ENCODE measurements at regions not wholly inside any gene's neighbourhood (a gene's known extent, or its start where the extent isn't known, plus 50 kb on each side); places are given as distances from the start of the nearest gene placed in this dataset.
"Not testable (repeated sequence)": the region's sequence is repeated elsewhere in the genome, so short reads cannot be mapped to it uniquely, and the experiment has no call there.

- no peak for DNase-seq
Measured at GRCh38 chr7:119748251-119748860, 524.6 kb upstream of the KCND2 start.

GRCh38 chr7:119748991-119749390, 524.0 kb upstream of the KCND2 start:
- DNase-seq = no peak

DNA sequence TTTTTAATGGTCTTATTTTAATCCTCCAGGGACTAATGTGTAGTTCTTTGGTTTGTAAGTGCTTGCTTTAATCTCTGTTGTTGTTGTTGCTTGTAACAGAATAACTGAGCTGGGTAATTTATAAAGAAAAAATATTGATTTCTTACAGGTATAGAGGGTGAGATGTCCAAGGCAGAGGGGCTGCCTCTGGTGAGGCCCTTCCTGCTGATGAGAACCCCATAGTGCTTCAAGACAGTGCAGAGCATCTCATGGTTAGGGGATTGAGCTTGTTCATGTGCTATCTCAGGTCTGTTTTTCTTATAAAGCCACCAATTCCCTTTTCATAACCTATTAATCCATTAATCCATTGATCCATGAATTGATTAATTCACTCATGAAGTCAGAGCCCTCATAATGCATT, 516.3 kb upstream of the KCND2 start:
- no peak for DNase-seq

DNA sequence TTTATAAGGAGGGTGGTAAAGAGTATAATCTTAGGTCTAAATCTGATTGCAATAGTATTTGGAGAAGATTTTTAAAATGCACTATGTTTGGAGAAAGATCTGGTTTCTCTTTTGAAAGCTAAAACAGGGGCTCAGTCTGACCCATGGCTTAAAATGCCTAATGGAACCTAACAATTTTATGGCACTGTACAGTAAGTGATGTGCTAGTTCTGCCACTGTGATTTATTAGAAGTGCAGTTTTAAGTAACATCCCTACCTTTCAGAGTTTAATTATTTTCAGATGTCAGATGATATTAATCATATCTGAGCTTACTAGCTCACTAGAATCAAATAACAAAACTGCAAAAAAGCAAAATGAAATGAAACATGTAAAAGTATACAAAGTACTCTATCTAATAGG, 514.7 kb upstream of the KCND2 start:
- no peak for DNase-seq

- DNase-seq = no peak
Measured at GRCh38 chr7:119761776-119762175, 511.2 kb upstream of the KCND2 start.

DNA sequence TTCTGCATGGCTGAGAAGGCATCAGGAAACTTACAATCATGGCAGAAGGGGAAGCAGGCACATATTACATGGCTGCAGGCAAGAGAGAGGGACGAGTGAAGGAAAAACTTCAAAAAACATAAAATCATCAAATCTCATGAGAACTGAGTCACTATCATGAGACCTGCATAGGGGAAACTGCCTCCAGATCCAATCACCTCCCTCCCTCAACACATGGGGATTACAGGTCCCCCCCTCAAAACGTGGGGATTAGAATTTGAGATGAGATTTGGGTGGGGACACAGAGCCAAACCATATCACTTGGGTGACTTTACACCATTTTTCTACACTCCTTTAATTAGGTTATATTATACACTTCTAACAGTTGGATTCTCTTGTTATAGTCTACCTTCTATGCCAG, 490.7 kb upstream of the KCND2 start:
- DNase-seq = no peak

- DNase-seq = no peak
Measured at GRCh38 chr7:119783799-119784198, 489.2 kb upstream of the KCND2 start.

GRCh38 chr7:119802147-119802546, 470.8 kb upstream of the KCND2 start:
- no peak for DNase-seq

DNA sequence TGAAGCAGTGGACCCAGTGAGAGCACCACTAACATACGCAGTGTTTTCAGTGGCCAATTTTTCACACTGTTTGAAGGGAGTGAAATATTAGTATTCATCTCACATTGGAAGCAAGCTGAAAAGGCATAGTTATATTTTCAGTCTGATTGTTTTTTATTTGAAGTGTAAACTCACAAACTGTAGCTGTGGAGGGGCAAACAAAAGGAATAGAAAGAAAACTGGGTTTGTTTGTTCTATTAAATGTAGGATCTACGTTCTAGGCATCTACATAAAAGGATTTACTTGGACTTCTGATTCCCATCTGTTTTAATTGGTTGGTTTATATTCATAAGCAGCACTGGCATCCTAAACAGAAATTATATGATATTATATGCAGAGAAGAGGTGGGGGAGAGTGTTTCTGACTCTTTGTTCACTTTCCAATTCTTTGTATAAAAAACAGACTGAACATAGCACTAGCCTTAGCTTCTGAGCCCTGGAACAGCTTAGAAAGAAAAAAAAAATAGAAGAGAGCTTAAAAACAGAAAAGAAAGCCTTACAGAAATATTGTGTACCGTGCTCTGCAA, 447.8 kb upstream of the KCND2 start:
- no peak for DNase-seq

DNA sequence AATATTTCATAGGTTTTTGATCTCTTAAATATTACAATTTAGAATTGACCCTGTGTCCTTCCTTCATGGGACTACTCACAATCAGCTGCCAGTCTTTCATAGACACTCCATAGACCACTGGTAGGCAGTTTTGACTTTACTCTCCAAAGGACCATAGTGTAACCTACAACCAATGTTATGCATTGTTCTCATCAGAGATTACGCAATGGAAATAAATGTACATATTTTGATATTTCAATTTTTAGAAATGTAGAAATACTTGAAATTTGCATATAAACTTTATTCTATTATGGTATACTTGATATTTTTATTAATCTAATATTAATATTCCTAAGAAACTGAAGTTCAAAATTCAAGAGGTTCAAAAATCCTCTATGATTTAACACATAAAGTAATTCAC, 446.4 kb upstream of the KCND2 start:
- no peak for DNase-seq

DNA sequence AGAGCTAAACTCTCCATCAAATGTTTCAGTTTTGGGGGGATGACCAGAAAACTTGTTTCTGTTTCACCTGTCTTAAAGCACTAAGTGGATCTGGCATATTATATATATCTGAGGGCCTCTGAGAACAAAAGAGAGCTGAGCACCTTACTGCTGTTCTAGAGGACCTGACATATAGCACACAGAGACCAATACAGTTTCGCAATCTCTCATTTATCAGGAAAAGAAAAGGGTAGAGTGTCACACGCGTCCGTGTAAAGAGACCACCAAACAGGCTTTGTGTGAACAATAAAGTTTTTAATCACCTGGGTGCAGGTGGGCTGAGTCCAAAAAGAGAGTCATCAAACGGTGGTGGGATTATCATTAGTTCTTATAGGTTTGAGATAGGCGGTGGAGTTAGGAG, 434.5 kb upstream of the KCND2 start:
- DNase-seq = no peak

DNA sequence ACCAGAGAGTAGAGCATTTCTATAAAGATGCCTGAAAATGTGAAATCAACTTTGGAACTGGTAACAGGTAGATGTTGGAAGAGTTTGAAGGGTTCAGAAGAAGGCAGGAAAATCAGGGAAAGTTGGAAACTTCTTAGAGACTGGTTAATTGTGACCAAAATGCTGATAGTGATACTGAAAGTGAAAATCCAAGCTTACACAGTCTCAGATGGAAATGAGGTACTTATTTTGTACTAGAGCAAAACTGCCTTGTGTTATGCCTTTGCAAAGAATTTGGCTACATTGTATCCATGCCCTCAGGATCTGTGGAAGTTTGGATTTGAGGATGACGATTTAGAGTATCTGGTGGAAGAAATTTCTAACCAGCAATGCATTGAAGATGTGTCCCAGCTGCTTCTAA, 430.6 kb upstream of the KCND2 start:
- no peak for DNase-seq

DNA sequence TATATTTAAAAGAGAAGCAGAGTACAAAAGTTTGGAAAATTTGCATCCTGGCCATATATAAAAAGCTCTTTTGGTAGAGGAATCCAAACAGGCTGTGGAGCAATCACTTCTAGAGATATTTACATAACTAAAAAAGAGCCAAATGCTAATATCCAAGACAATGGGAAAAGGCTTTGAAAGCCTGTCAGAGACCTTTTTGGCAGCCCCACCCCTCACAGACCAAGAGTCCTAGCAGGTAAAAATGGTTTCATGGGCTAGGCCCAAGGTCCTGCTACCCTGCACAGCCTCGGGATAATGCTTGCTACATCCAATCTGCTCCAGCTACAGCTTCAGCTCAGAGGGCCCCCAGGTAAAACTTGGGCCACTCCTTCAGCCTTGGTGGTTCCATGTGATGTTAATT, 430.2 kb upstream of the KCND2 start:
- DNase-seq = no peak

GRCh38 chr7:119861385-119861784, 411.6 kb upstream of the KCND2 start:
- DNase-seq = no peak

GRCh38 chr7:119868387-119868786, 404.6 kb upstream of the KCND2 start:
- DNase-seq = no peak

GRCh38 chr7:119879835-119880234, 393.1 kb upstream of the KCND2 start:
- no peak for DNase-seq

DNA sequence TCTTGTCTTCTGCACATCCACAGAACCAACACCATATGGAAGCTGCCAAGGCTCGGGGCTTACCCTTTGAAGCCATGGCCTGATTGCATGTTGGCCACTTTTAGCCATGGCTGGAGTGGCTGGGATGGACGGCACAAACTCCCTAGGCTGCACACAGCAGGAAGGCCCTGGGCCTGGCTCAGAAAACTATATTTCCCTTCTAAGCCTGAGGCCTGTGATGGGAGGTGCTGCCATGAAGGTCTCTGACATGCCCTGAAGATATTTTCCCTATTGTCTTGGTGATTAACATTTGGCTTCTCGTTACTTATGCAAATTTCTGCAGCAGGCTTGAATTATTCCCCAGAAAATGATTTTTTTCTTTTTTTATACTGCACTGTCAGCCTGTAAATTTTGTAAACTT, 387.0 kb upstream of the KCND2 start:
- no peak for DNase-seq

DNA sequence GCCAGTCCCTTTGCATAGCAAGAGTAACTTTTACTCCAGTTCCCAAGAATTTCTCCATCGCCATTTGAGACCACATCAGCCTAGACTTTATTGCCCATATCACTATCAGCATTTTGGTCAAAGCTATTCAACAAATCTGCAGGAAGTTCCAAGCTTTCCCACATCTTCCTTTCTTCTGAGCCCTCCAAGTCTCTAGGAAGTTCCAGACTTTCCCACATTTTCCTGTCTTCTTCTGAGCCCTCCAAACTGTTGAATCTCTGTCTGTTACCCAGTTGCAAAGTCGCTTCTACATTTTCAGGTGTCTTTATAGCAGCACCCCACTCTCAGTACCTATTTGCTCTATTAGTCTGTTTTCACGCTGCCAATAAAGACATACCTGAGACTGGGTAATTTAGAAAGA, 386.4 kb upstream of the KCND2 start:
- not testable (repeated sequence) for DNase-seq

- DNase-seq = no peak
Measured at GRCh38 chr7:119888251-119888650, 384.7 kb upstream of the KCND2 start.

DNA sequence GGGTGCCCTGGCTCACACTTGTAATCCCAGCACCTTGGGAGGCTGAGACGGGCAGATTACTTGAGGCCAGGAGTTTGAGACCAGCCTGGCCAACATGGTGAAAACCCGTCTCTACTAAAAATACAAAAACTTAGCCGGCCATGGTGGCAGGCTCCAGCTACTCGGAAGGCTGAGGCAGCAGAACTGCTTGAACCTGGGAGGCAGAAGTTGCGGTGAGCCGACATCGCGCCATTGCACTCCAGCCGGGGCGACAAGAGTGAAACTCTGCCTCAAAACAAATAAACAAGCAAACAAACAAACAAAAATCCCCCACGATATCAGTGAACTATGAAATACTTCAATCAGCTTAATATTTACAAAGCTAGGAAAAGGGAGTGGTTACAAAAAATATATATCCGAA, 382.3 kb upstream of the KCND2 start:
- peak; percentile 8 for DNase-seq

GRCh38 chr7:119895320-119895719, 377.7 kb upstream of the KCND2 start:
- no peak for DNase-seq

DNA sequence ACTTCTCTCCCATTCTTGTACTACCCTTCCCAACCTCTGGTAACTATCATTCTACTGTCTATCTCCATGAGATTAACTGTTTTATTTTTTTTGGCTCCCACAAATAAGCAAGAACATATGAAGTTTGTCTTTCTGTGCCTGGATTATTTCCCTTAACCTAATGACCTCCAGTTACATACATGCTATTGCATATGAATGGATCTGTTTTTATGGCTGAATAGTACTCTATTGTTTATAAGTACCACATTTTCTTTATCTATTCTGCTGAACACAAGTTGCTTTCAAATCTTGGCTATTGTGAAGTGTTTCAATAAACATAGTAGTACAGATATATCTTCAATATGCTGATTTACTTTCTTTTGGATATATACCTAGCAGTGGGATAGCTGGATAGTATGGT, 376.6 kb upstream of the KCND2 start:
- no peak for DNase-seq

DNA sequence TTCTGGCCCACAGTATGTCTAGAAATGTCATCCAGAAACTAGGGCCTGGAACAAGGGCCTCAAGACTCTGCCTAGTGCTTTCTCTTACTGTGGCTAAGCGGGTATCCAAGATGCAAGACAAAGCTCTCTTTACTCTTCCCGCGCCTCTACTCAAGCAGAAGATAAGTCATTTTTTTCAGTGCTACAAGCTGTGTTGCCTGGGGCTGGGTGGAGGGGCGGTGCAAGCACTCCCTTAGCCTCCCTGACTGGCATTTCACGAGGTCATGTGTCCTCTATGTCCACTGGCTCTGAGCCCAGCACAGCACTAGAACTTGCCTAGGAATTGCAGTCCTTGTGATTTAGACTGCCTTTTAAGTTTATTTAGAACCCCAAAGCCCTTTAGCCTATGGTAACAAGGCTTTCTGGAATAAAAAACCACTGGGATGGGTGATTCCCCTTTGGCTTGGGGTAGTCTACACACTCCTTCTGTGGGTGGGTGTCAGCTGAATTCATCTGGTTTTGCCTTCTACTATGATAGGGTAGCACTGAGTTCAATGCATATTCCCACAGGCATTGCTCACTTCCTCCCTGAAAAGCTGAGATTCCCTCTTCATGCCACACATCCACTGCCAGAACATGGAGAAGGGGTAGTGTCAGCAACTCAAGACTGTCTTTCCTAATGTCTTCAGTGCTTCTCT, 371.8 kb upstream of the KCND2 start:
- DNase-seq = no peak

DNA sequence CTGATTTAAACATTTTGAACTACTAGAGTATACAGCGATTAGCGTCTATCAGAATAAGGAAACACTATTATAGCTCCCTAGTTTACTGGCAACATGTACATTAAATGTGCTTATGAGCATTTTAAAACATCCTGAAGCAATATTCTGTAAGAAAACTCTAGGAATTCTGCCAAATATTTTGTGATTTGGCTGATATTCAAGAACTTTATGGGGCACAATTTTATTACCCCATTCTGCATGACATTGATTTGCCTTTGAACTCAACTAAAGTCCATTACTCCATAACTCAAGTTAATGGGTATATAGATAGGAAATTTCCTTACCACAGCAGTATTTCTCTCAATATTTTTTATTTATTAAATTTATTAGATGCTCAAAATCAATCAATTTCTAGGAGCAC, 369.9 kb upstream of the KCND2 start:
- DNase-seq = no peak

DNA sequence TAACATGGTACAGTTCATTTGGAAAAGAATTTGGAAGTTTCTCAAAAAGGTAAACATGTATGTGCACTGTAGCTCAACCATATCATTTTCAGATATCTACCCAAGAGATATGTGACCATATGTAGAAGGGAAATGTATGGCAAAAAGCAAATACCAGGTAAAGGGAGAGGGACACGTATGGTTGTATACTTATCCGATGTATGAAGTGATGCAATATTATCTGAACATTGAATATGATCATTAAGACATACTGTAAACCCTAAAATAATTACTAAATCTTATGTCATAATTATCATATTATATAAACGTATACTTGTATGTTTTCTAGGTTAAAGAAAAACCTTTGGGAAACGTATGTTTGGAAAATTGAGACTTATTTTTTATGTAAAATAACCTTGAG, 367.5 kb upstream of the KCND2 start:
- DNase-seq = no peak
